OCI-LY7 (cell line): ENCODE measurements at regions not wholly inside any gene's neighbourhood (a gene's known extent, or its start where the extent isn't known, plus 50 kb on each side); places are given as distances from the start of the nearest gene placed in this dataset.

ENCODE experiments used
- EZH2phosphoT487 ChIP-seq: fragments of 200-600 bp; sonication (generic); IDR thresholded peaks from 2 replicates; pipeline ENCODE4 v1.6.1; 2018; ENCODE audit warnings: low read depth, borderline replicate concordance, mild to moderate bottlenecking, mixed run types, antibody characterized with exemption, low read length, moderate library complexity, mixed read lengths
- TF ChIP-seq, protein P1 (sequence below): fragments of 200-600 bp; sonication (generic); conservative IDR thresholded peaks from 2 replicates; pipeline ENCODE4 v1.5.1; 2014; ENCODE audit warnings: mild to moderate bottlenecking, antibody characterized with exemption, low read length, moderate library complexity, mixed read lengths

DNA sequence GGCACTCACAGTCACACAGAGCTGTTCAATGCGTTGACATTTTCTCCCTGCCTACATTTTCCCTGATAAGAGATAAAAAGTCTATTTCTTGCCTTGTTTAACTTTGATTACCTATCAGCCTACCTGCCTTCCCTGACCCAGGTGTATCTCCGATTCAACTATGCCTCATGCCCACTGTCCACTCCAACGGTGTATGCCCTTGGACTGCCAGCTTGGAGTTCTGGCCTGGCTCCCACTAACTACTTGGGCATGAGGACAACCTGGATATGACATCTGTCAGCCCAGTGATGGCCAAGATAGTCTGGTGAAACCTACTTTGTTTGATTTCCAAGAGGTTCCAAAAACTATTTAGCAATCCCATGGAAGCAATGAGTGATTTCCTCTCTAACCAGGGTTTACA is 93.0 kb upstream of the PELI2 start:
- no peak for TF ChIP-seq EZH2phosphoT487
- TF ChIP-seq, protein P1, sequence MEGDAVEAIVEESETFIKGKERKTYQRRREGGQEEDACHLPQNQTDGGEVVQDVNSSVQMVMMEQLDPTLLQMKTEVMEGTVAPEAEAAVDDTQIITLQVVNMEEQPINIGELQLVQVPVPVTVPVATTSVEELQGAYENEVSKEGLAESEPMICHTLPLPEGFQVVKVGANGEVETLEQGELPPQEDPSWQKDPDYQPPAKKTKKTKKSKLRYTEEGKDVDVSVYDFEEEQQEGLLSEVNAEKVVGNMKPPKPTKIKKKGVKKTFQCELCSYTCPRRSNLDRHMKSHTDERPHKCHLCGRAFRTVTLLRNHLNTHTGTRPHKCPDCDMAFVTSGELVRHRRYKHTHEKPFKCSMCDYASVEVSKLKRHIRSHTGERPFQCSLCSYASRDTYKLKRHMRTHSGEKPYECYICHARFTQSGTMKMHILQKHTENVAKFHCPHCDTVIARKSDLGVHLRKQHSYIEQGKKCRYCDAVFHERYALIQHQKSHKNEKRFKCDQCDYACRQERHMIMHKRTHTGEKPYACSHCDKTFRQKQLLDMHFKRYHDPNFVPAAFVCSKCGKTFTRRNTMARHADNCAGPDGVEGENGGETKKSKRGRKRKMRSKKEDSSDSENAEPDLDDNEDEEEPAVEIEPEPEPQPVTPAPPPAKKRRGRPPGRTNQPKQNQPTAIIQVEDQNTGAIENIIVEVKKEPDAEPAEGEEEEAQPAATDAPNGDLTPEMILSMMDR: no peak
